C4-2B (cell line): ENCODE measurements at regions not wholly inside any gene's neighbourhood (a gene's known extent, or its start where the extent isn't known, plus 50 kb on each side); places are given as distances from the start of the nearest gene placed in this dataset.

Experiments
- ZFX ChIP-seq: fragments of 450-650 bp; IDR thresholded peaks from 2 replicates; pipeline ENCODE4 v1.6.1; 2017
- TF ChIP-seq, protein P1 (sequence below): fragments of 450-650 bp; conservative IDR thresholded peaks from 2 replicates; pipeline ENCODE4 v1.5.1; 2017; ENCODE audit warnings: mild to moderate bottlenecking

- TF ChIP-seq, protein P1, sequence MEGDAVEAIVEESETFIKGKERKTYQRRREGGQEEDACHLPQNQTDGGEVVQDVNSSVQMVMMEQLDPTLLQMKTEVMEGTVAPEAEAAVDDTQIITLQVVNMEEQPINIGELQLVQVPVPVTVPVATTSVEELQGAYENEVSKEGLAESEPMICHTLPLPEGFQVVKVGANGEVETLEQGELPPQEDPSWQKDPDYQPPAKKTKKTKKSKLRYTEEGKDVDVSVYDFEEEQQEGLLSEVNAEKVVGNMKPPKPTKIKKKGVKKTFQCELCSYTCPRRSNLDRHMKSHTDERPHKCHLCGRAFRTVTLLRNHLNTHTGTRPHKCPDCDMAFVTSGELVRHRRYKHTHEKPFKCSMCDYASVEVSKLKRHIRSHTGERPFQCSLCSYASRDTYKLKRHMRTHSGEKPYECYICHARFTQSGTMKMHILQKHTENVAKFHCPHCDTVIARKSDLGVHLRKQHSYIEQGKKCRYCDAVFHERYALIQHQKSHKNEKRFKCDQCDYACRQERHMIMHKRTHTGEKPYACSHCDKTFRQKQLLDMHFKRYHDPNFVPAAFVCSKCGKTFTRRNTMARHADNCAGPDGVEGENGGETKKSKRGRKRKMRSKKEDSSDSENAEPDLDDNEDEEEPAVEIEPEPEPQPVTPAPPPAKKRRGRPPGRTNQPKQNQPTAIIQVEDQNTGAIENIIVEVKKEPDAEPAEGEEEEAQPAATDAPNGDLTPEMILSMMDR = no peak
- no peak for TF ChIP-seq ZFX
Observed at GRCh38 chr2:133788386-133788785, 220.1 kb upstream of the NCKAP5 start.
